H1 (cell line): ENCODE measurements at regions not wholly inside any gene's neighbourhood (a gene's known extent, or its start where the extent isn't known, plus 50 kb on each side); places are given as distances from the start of the nearest gene placed in this dataset.

Source experiments
- CTCF ChIA-PET: fragments of 300-600 bp; sonication (Branson Sonifier 250); formaldehyde crosslinking; loops from one replicate; lab custom pipeline; 2021; ENCODE audit not compliant: partially characterized antibody; lab: Charles Lee
- POLR2A ChIA-PET: fragments of 300-600 bp; sonication (Branson Sonifier 250); formaldehyde crosslinking; loops from one replicate; lab custom pipeline; 2021; ENCODE audit warnings: inconsistent platforms; ENCODE audit not compliant: partially characterized antibody; lab: Charles Lee
- DNase-seq, 2 experiments: peaks; one replicate each; pipeline versions ENCODE4 v3.0.0 to v3.0.0-alpha.2; 2010 to 2022; ENCODE audit warnings: low spot score in 2 of 2, low read depth in 1 of 2, mixed read lengths in 1 of 2
- FAIRE-seq: peaks from 2 replicates; lab custom pipeline; 2011; peaks lifted over from hg19 to GRCh38; lab: Jason Lieb, UNC
- H2AFZ ChIP-seq: 2 replicates; pipeline ENCODE4 v1.8.1; 2012; ENCODE audit warnings: low read length, inconsistent platforms
- H2AK5ac ChIP-seq: 2 replicates; pipeline ENCODE4 v1.6.1; 2013; ENCODE audit warnings: low read depth, low read length
- H2BK120ac ChIP-seq: replicated peaks from 2 replicates; pipeline ENCODE3; 2013; ENCODE audit warnings: low read depth, low read length, inconsistent platforms
- H2BK12ac ChIP-seq: 2 replicates; pipeline ENCODE4 v1.6.1; 2013; ENCODE audit warnings: low read depth, low read length
- H2BK15ac ChIP-seq: 2 replicates; pipeline ENCODE4 v1.6.1; 2013; ENCODE audit warnings: low read length
- H2BK20ac ChIP-seq: 2 replicates; pipeline ENCODE4 v1.6.1; 2013; ENCODE audit warnings: low read length
- H2BK5ac ChIP-seq: 2 replicates; pipeline ENCODE4 v1.6.1; 2013; ENCODE audit warnings: low read depth, low read length
- H3K14ac ChIP-seq: 2 replicates; pipeline ENCODE4 v1.6.1; 2013; ENCODE audit warnings: inconsistent platforms; ENCODE audit not compliant: insufficient read length
- H3K18ac ChIP-seq: 2 replicates; pipeline ENCODE4 v1.6.1; 2013; ENCODE audit warnings: low read length; ENCODE audit errors: extremely low read depth
- H3K23ac ChIP-seq: 2 replicates; pipeline ENCODE4 v1.6.1; 2013; ENCODE audit warnings: inconsistent platforms; ENCODE audit not compliant: insufficient read length
- H3K23me2 ChIP-seq: 2 replicates; pipeline ENCODE4 v1.6.1; 2013; ENCODE audit warnings: low read depth, low read length
- H3K27ac ChIP-seq: 2 replicates; pipeline ENCODE4 v1.6.1; 2011; ENCODE audit warnings: low read depth, low read length, inconsistent platforms
- H3K27me3 ChIP-seq, 4 experiments: replicated peaks in 1 of 4; 1 replicate in 1 of 4; 2 replicates in 3 of 4; pipeline versions ENCODE4 v1.6.1 to v1.8.1; 2011 to 2013; ENCODE audit warnings: low read length in 3 of 4, mild to moderate bottlenecking in 3 of 4, inconsistent platforms in 2 of 4, mixed read lengths in 2 of 4, moderate library complexity in 1 of 4; ENCODE audit not compliant: control insufficient read depth in 3 of 4, insufficient read depth in 3 of 4; ENCODE audit errors: extremely low read depth in 1 of 4
- H3K36me3 ChIP-seq, 4 experiments: 2 replicates each; pipeline versions ENCODE4 v1.6.1 to v1.8.1; 2011 to 2013; ENCODE audit warnings: mild to moderate bottlenecking in 4 of 4, low read length in 3 of 4, moderate library complexity in 2 of 4, control low read depth in 1 of 4, inconsistent platforms in 1 of 4; ENCODE audit not compliant: insufficient read depth in 4 of 4, control insufficient read depth in 2 of 4
- H3K4ac ChIP-seq: replicated peaks from 2 replicates; pipeline ENCODE3; 2013; ENCODE audit warnings: low read length, low read depth, mixed read lengths, inconsistent platforms; ENCODE audit not compliant: insufficient read length
- H3K4me1 ChIP-seq, 4 experiments: replicated peaks in 1 of 4; 1 replicate in 1 of 4; 2 replicates in 3 of 4; pipeline versions ENCODE4 v1.6.1 to v1.8.1; 2011 to 2013; ENCODE audit warnings: low read length in 3 of 4, inconsistent platforms in 2 of 4, mixed read lengths in 1 of 4; ENCODE audit not compliant: insufficient read depth in 4 of 4, control insufficient read depth in 3 of 4
- H3K4me2 ChIP-seq, 2 experiments: 2 replicates each; pipeline versions ENCODE4 v1.6.1 to v1.8.1; 2011 to 2013; ENCODE audit warnings: low read depth in 2 of 2, low read length in 2 of 2, control low read depth in 1 of 2, inconsistent platforms in 1 of 2, mild to moderate bottlenecking in 1 of 2; ENCODE audit not compliant: insufficient read depth in 1 of 2
- H3K4me3 ChIP-seq, 4 experiments: fragments of 200-600, 300-600 bp in 1 of 4; sonication (generic), shearing (Covaris generic), sonication (Bioruptor Twin) in 1 of 4; 2 replicates each; pipeline versions ENCODE4 v1.5.1 to v1.8.1; 2011 to 2016; ENCODE audit warnings: low read length in 4 of 4, low read depth in 3 of 4, control low read depth in 2 of 4, inconsistent platforms in 2 of 4, mild to moderate bottlenecking in 2 of 4, mixed read lengths in 1 of 4, moderate library complexity in 1 of 4; ENCODE audit not compliant: insufficient read depth in 2 of 4; ENCODE audit errors: extremely low read depth in 1 of 4
- H3K56ac ChIP-seq: replicated peaks from 2 replicates; pipeline ENCODE3; 2013; ENCODE audit warnings: low read depth, mild to moderate bottlenecking, mixed read lengths, low read length, inconsistent platforms; ENCODE audit not compliant: insufficient read length
- H3K79me1 ChIP-seq: 2 replicates; pipeline ENCODE4 v1.6.1; 2013; ENCODE audit warnings: low read depth, low read length, control low read depth
- H3K79me2 ChIP-seq, 2 experiments: 2 replicates each; pipeline versions ENCODE4 v1.6.1 to v1.8.1; 2012 to 2013; ENCODE audit warnings: low read length in 2 of 2, mild to moderate bottlenecking in 2 of 2, inconsistent platforms in 1 of 2; ENCODE audit not compliant: insufficient read depth in 2 of 2, control insufficient read depth in 1 of 2
- H3K9ac ChIP-seq, 4 experiments: replicated peaks in 1 of 4; 1 replicate in 1 of 4; 2 replicates in 3 of 4; pipeline versions ENCODE4 v1.6.1 to v1.8.1; 2011 to 2013; ENCODE audit warnings: low read depth in 3 of 4, low read length in 3 of 4, control low read depth in 2 of 4, mild to moderate bottlenecking in 2 of 4, moderate library complexity in 2 of 4, inconsistent platforms in 1 of 4; ENCODE audit errors: extremely low read depth in 1 of 4
- H3K9me3 ChIP-seq, 2 experiments: 2 replicates each; pipeline versions ENCODE4 v1.6.1 to v1.8.1; 2012 to 2013; ENCODE audit warnings: mild to moderate bottlenecking in 2 of 2, moderate library complexity in 2 of 2, control low read depth in 1 of 2, inconsistent platforms in 1 of 2, low read depth in 1 of 2, low read length in 1 of 2, mixed read lengths in 1 of 2; ENCODE audit not compliant: insufficient read depth in 2 of 2
- H4K20me1 ChIP-seq, 2 experiments: replicated peaks in 1 of 2; 2 replicates each; pipeline versions ENCODE3 to v1.8.1; 2011 to 2013; ENCODE audit warnings: inconsistent platforms in 2 of 2, low read length in 2 of 2, mild to moderate bottlenecking in 1 of 2; ENCODE audit not compliant: insufficient read depth in 2 of 2, control insufficient read depth in 1 of 2
- H4K5ac ChIP-seq: 2 replicates; pipeline ENCODE4 v1.6.1; 2013; ENCODE audit warnings: low read length, low read depth, mixed read lengths, inconsistent platforms; ENCODE audit not compliant: insufficient read length
- H4K8ac ChIP-seq: 2 replicates; pipeline ENCODE4 v1.8.0; 2013; ENCODE audit warnings: mild to moderate bottlenecking, moderate library complexity, low read length, inconsistent platforms; ENCODE audit not compliant: insufficient read depth; ENCODE audit errors: extremely low read depth
- H4K91ac ChIP-seq: replicated peaks from 2 replicates; pipeline ENCODE3; 2013; ENCODE audit warnings: low read length, mixed read lengths, inconsistent platforms; ENCODE audit not compliant: insufficient read length
- POLR2AphosphoS5 ChIP-seq: IDR thresholded peaks from 2 replicates; pipeline ENCODE4 v1.6.1; 2011; ENCODE audit warnings: low read depth, low read length
- WGBS, 2 experiments: shearing (Covaris generic) in 1 of 2; methylation state at CpG; one replicate each; pipeline versions ENCODE4 v1.1.6 to v1.1.7; 2013 to 2015; ENCODE audit warnings: low lambda C conversion rate in 2 of 2, mixed read lengths in 2 of 2, inconsistent platforms in 1 of 2, low coverage in 1 of 2, missing lambda C conversion rate in 1 of 2; ENCODE audit not compliant: insufficient replicate concordance in 2 of 2, insufficient coverage in 1 of 2, insufficient read length in 1 of 2; ENCODE audit errors: extremely low coverage in 1 of 2, missing lambda C conversion rate in 1 of 2; 5-methylcytosine and 5-hydroxymethylcytosine counted together

GRCh38 chrX:145715641-145716138, 101.9 kb upstream of the SLITRK2 start:
- H2BK12ac ChIP-seq: no peak overlapping the region
- no peaks in the 10 kb centered on the region for H3K79me2 ChIP-seq
- no peaks in the 10 kb centered on the region for H3K9me3 ChIP-seq
- H3K56ac ChIP-seq: no peak overlapping the region
- H3K4me1 ChIP-seq: peaks cover 0 to 4% (median 0%) of the 10 kb centered on the region in 4 experiments; a peak in 1 of 7 replicates
- H3K27me3 ChIP-seq: no peaks in the 10 kb centered on the region
- DNase-seq (peak in 1 of 2 experiments; percentile 23), FAIRE-seq (no peak)
- H2AFZ ChIP-seq: no peak overlapping the region; the same call in 1 of the 2 replicates
- no peak overlapping the region for H4K5ac ChIP-seq
- H3K4me2 ChIP-seq: no peak overlapping the region
- H3K23me2 ChIP-seq: no peaks in the 10 kb centered on the region
- H2AK5ac ChIP-seq: no peak overlapping the region
- H4K8ac ChIP-seq: no peak overlapping the region
- H3K23ac ChIP-seq: no peak overlapping the region
- H3K18ac ChIP-seq: no peak overlapping the region
- H2BK120ac ChIP-seq: no peak overlapping the region
- no peak for TF ChIP-seq POLR2AphosphoS5
- H4K20me1 ChIP-seq: no peaks in the 10 kb centered on the region
- no peak overlapping the region for H2BK20ac ChIP-seq
- no peak overlapping the region for H3K4ac ChIP-seq
- H3K4me3 ChIP-seq: no peak overlapping the region
- no peak overlapping the region for H3K9ac ChIP-seq
- H4K91ac ChIP-seq: no peak overlapping the region
- no peak overlapping the region for H2BK5ac ChIP-seq
- ChIA-PET CTCF (interaction anchor here (0.7 kb wide), 1 partner anchor 449 kb away, joined by 3 read pairs; no protein-coding TSS in a partner anchor), POLR2A (no interaction called here)
- no peak overlapping the region for H3K27ac ChIP-seq
- 44% methylated on average over 4 of the region's 5 CpGs; no CpG with 5 or more reads in 1 of the 2 experiments for WGBS, 2 experiments
- no peaks in the 10 kb centered on the region for H3K79me1 ChIP-seq
- no peak overlapping the region for H2BK15ac ChIP-seq
- H3K36me3 ChIP-seq: no peaks in the 10 kb centered on the region
- H3K14ac ChIP-seq: no peak overlapping the region
